ENCODE measurements at regions not wholly inside any gene's neighbourhood (a gene's known extent, or its start where the extent isn't known, plus 50 kb on each side); places are given as distances from the start of the nearest gene placed in this dataset.

GRCh38 chr15:77768521-77769078, 135.9 kb upstream of the LINGO1 start:
- H3K27me3 Mint-ChIP-seq = peaks cover 27% of the 10 kb centered on the region
- CTCF ChIA-PET = no interaction called here
- no peak overlapping the region for H3K4me3 Mint-ChIP-seq
- no peaks in the 10 kb centered on the region for H3K36me3 Mint-ChIP-seq (ENCODE audit: low read depth)
- no peak for DNase-seq
- POLR2A ChIA-PET = no interaction called here
- no peak overlapping the region for H3K27ac Mint-ChIP-seq
- no peaks in the 10 kb centered on the region for H3K9me3 Mint-ChIP-seq
- no peaks in the 10 kb centered on the region for H3K4me1 Mint-ChIP-seq

- ChIA-PET CTCF (no interaction called here), POLR2A (no interaction called here)
- H3K4me3 Mint-ChIP-seq = no peak overlapping the region
- no peaks in the 10 kb centered on the region for H3K4me1 Mint-ChIP-seq
- H3K27ac Mint-ChIP-seq = no peak overlapping the region
- peaks cover 27% of the 10 kb centered on the region for H3K27me3 Mint-ChIP-seq
- no peak for DNase-seq
- no peaks in the 10 kb centered on the region for H3K36me3 Mint-ChIP-seq (ENCODE audit: low read depth)
- no peaks in the 10 kb centered on the region for H3K9me3 Mint-ChIP-seq
These were observed 135.4 kb upstream of the LINGO1 start for GRCh38 chr15:77768107-77768506.

GRCh38 chr15:77764095-77764494, 131.4 kb upstream of the LINGO1 start:
- no peak for DNase-seq
- POLR2A ChIA-PET = interaction anchor here (0.6 kb wide), 1 partner anchor 29 kb away, joined by 3 read pairs; no protein-coding TSS in a partner anchor
- Mint-ChIP-seq H3K9me3 (no peaks in the 10 kb centered on the region), H3K36me3 (ENCODE audit: low read depth) (no peaks in the 10 kb centered on the region), H3K27me3 (peaks cover 27% of the 10 kb centered on the region), H3K4me1 (no peaks in the 10 kb centered on the region), H3K4me3 (no peak overlapping the region), H3K27ac (no peak overlapping the region)
- CTCF ChIA-PET = no interaction called here

GRCh38 chr15:77762747-77763355, 130.1 kb upstream of the LINGO1 start:
- Mint-ChIP-seq H3K36me3 (ENCODE audit: low read depth) (no peaks in the 10 kb centered on the region), H3K27me3 (peaks cover 22% of the 10 kb centered on the region), H3K9me3 (no peaks in the 10 kb centered on the region), H3K4me1 (no peaks in the 10 kb centered on the region), H3K27ac (no peak overlapping the region), H3K4me3 (no peak overlapping the region)
- ChIA-PET CTCF (no interaction called here), POLR2A (no interaction called here)
- DNase-seq = no peak

GRCh38 chr15:77759896-77760592, 127.3 kb upstream of the LINGO1 start:
- no peaks in the 10 kb centered on the region for H3K36me3 Mint-ChIP-seq (ENCODE audit: low read depth)
- H3K4me1 Mint-ChIP-seq = no peaks in the 10 kb centered on the region
- ChIA-PET POLR2A (no interaction called here), CTCF (no interaction called here)
- no peaks in the 10 kb centered on the region for H3K9me3 Mint-ChIP-seq
- peaks cover 4% of the 10 kb centered on the region for H3K27me3 Mint-ChIP-seq
- H3K4me3 Mint-ChIP-seq = no peak overlapping the region
- H3K27ac Mint-ChIP-seq = no peak overlapping the region
- no peak for DNase-seq

GRCh38 chr15:77753939-77754338, 121.2 kb upstream of the LINGO1 start:
- H3K9me3 Mint-ChIP-seq = no peaks in the 10 kb centered on the region
- DNase-seq = no peak
- no peaks in the 10 kb centered on the region for H3K27me3 Mint-ChIP-seq
- no peak overlapping the region for H3K27ac Mint-ChIP-seq
- CTCF ChIA-PET = no interaction called here
- no peaks in the 10 kb centered on the region for H3K4me1 Mint-ChIP-seq
- POLR2A ChIA-PET = no interaction called here
- no peak overlapping the region for H3K4me3 Mint-ChIP-seq
- no peaks in the 10 kb centered on the region for H3K36me3 Mint-ChIP-seq (ENCODE audit: low read depth)

- POLR2A ChIA-PET = no interaction called here
- no peak overlapping the region for H3K27ac Mint-ChIP-seq
- no peak overlapping the region for H3K4me3 Mint-ChIP-seq
- H3K27me3 Mint-ChIP-seq = no peaks in the 10 kb centered on the region
- no peak for DNase-seq
- no peaks in the 10 kb centered on the region for H3K4me1 Mint-ChIP-seq
- CTCF ChIA-PET = no interaction called here
- no peaks in the 10 kb centered on the region for H3K36me3 Mint-ChIP-seq (ENCODE audit: low read depth)
- H3K9me3 Mint-ChIP-seq = no peaks in the 10 kb centered on the region
These were observed 120.7 kb upstream of the LINGO1 start for GRCh38 chr15:77753281-77753873.

- Mint-ChIP-seq H3K27ac (no peak overlapping the region), H3K27me3 (no peaks in the 10 kb centered on the region), H3K36me3 (ENCODE audit: low read depth) (no peaks in the 10 kb centered on the region), H3K4me1 (no peaks in the 10 kb centered on the region), H3K9me3 (no peaks in the 10 kb centered on the region), H3K4me3 (no peak overlapping the region)
- DNase-seq = no peak
- POLR2A ChIA-PET = no interaction called here
- CTCF ChIA-PET = no interaction called here
These were observed 117.4 kb upstream of the LINGO1 start for GRCh38 chr15:77749998-77750540.

- no peaks in the 10 kb centered on the region for H3K27me3 Mint-ChIP-seq
- no peaks in the 10 kb centered on the region for H3K4me1 Mint-ChIP-seq
- no peaks in the 10 kb centered on the region for H3K9me3 Mint-ChIP-seq
- no peak overlapping the region for H3K27ac Mint-ChIP-seq
- CTCF ChIA-PET = no interaction called here
- H3K4me3 Mint-ChIP-seq = no peak overlapping the region
- no peak for DNase-seq
- H3K36me3 Mint-ChIP-seq (ENCODE audit: low read depth) = no peaks in the 10 kb centered on the region
- POLR2A ChIA-PET = no interaction called here
These were observed 116.7 kb upstream of the LINGO1 start for GRCh38 chr15:77749236-77749997.

- Mint-ChIP-seq H3K9me3 (no peaks in the 10 kb centered on the region), H3K27me3 (no peaks in the 10 kb centered on the region), H3K4me3 (no peak overlapping the region), H3K4me1 (no peaks in the 10 kb centered on the region), H3K36me3 (ENCODE audit: low read depth) (no peaks in the 10 kb centered on the region), H3K27ac (no peak overlapping the region)
- ChIA-PET CTCF (no interaction called here), POLR2A (no interaction called here)
- no peak for DNase-seq
These were observed 115.7 kb upstream of the LINGO1 start for GRCh38 chr15:77748078-77749064.

- no peak overlapping the region for H3K27ac Mint-ChIP-seq
- CTCF ChIA-PET = no interaction called here
These were observed 114.7 kb upstream of the LINGO1 start for GRCh38 chr15:77747175-77748077.

More at GRCh38 chr15:77747175-77748077, 114.7 kb upstream of the LINGO1 start:
- H3K36me3 Mint-ChIP-seq (ENCODE audit: low read depth) = no peaks in the 10 kb centered on the region
- H3K27me3 Mint-ChIP-seq = no peaks in the 10 kb centered on the region
- DNase-seq = no peak
- H3K9me3 Mint-ChIP-seq = no peaks in the 10 kb centered on the region
- no peaks in the 10 kb centered on the region for H3K4me1 Mint-ChIP-seq
- no peak overlapping the region for H3K4me3 Mint-ChIP-seq
- POLR2A ChIA-PET = no interaction called here
